Urinary bladder (tissue), 3 donors: ENCODE measurements at regions not wholly inside any gene's neighbourhood (a gene's known extent, or its start where the extent isn't known, plus 50 kb on each side); places are given as distances from the start of the nearest gene placed in this dataset.

Source experiments
- DNase-seq: peaks from one replicate; pipeline ENCODE4 v3.0.0-alpha.2; 2015; ENCODE audit errors: extremely low spot score
- H3K27ac ChIP-seq: one replicate; pipeline ENCODE4 v1.5.1; 2013; ENCODE audit warnings: low read depth, mild to moderate bottlenecking, moderate library complexity
- H3K36me3 ChIP-seq: one replicate; pipeline ENCODE4 v1.6.1; 2013; ENCODE audit warnings: mild to moderate bottlenecking, moderate library complexity; ENCODE audit not compliant: insufficient read depth
- H3K4me1 ChIP-seq: one replicate; pipeline ENCODE4 v1.6.1; 2013; ENCODE audit warnings: mild to moderate bottlenecking, moderate library complexity; ENCODE audit not compliant: insufficient read depth
- H3K4me3 ChIP-seq: one replicate; pipeline ENCODE4 v1.5.1; 2013; ENCODE audit warnings: low read depth, low read length
- WGBS: extraction: QIAGEN DNeasy Blood & Tissue Kit; methylation state at CpG from one replicate; pipeline ENCODE4 v1.1.7; 2013; 5-methylcytosine and 5-hydroxymethylcytosine counted together
- donor health status: healthy with polysubstance abuse.
- donor health status: healthy.

DNA sequence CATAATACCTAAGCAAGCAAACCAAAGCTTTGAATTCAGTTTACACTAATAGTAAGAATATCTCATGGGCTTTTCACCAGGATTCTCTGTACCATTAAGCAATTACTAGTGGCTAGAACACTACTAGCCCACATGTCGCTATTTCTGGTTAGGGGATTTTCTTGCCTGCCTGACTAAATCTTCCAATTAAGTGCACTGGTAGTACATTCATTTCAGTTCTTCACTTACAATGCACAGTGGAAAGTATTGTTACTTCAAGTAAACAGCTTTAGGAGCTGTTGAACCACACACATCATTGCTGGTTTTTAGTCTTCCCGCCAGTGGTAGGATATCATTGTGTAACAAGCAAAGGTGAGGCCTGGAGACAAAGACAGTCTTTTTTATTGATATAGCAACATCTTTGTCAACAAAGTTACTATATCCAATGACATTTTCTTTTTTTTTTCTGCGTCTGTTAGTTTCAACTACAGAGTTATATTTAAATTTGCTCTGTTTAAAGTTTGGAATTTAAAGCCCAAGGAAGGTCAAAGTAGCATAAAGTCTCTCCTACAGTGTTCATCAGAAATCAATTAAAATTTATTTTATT lies 826.8 kb upstream of the NR2F2 start:
- Histone ChIP-seq H3K4me3 (no peak overlapping the region), H3K36me3 (no peaks in the 10 kb centered on the region), H3K4me1 (no peaks in the 10 kb centered on the region), H3K27ac (peak overlapping the region; percentile 18)
- DNase-seq: no peak
- 95% methylated on average over 3 of the region's 3 CpGs for WGBS

DNA sequence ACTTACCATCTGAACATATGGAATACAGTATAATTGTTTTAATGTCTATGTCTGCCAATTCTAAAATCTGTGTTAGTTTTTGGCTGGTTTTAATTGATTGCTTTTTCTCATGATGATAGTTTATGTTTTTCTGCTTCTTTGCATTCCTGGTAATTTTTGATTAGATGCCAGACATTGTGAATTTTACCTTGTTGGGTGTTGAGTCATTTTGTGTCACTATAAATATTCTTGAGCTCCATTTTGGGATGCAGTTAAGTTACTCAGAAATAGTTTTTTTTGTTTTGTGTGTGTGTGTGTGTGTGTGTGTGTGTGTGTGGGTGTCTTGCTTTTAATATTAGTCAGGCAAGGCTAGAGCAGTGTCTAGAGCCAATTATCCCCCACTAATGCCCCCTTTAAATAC lies 818.8 kb upstream of the NR2F2 start:
- no peak for DNase-seq
- no peaks in the 10 kb centered on the region for H3K4me1 ChIP-seq
- H3K4me3 ChIP-seq: no peak overlapping the region
- H3K27ac ChIP-seq: no peak overlapping the region
- H3K36me3 ChIP-seq: no peaks in the 10 kb centered on the region

DNA sequence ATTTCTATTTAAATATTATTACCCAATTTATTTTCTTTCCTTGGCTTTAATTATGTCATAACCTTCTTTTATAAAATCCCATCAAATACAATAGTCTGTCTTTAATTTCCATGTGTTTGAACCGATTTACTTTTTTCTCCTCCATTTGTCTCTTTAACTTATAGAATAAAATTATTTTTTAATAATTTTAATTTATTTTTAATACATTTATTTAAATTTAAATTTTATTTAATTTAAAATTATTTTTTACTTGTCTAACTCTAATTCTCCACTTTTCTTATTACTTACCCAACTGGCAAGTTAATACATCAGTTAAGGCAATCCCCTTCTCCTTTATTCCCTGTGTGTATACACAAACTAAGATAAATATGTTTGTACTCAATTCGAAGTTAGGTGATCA lies 817.6 kb upstream of the NR2F2 start:
- H3K36me3 ChIP-seq: no peaks in the 10 kb centered on the region
- H3K4me3 ChIP-seq: no peak overlapping the region
- no peaks in the 10 kb centered on the region for H3K4me1 ChIP-seq
- H3K27ac ChIP-seq: no peak overlapping the region
- no peak for DNase-seq
- 94% methylated on average over 2 of the region's 2 CpGs for WGBS

GRCh38 chr15:95519887-95520286 lies 810.6 kb upstream of the NR2F2 start:
- Histone ChIP-seq H3K4me1 (no peaks in the 10 kb centered on the region), H3K4me3 (no peak overlapping the region), H3K27ac (no peak overlapping the region), H3K36me3 (no peaks in the 10 kb centered on the region)
- no peak for DNase-seq
- WGBS: 95% methylated on average over 11 of the region's 11 CpGs

DNA sequence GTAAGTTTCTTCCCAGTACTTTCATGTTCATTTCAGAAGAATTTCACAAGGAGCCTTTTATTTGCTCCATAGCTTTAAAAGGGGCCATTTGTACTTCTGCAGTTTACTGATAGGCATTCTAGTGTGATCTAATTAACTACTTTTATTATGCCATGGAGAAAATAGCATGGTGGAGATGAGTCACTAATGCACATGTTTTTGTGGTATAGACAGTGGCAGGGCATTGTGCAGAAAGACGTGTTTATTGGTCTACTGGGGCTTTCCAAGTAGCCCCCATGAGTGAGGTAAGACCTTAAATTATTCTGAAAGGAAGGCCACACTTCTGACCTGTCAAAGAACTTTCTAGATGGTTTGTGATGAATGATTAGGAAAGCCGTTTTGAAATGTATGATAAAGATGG lies 810.0 kb upstream of the NR2F2 start:
- 64% methylated on average over 2 of the region's 2 CpGs for WGBS
- DNase-seq: no peak

GRCh38 chr15:95520922-95521321 lies 809.6 kb upstream of the NR2F2 start:
- H3K27ac ChIP-seq: no peak overlapping the region
- no peaks in the 10 kb centered on the region for H3K4me1 ChIP-seq
- 85% methylated on average over 4 of the region's 4 CpGs for WGBS
- H3K4me3 ChIP-seq: no peak overlapping the region
- no peaks in the 10 kb centered on the region for H3K36me3 ChIP-seq
- no peak for DNase-seq

More for the DNA sequence above, 810.0 kb upstream of the NR2F2 start:
- Histone ChIP-seq H3K27ac (no peak overlapping the region), H3K4me3 (no peak overlapping the region), H3K36me3 (no peaks in the 10 kb centered on the region), H3K4me1 (no peaks in the 10 kb centered on the region)

DNA sequence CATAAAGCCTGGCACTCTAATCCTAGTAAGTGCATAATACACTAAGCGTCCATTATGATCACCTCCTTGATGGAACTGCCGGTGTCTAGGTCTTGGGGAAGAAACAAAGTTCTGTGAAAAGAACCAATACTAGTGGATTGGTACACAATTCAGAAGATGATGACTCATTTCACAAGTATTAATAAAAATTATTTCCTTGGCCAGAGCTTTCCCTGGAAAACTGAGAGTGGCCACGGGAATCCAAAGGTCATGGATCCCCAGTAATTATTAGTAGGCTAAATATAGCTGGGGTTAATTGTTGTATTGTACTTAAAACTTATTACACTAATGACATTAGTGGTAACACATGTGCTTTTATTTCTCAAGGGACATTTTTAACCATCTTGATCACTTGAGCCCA lies 808.0 kb upstream of the NR2F2 start:
- H3K27ac ChIP-seq: no peak overlapping the region
- H3K36me3 ChIP-seq: no peaks in the 10 kb centered on the region
- no peak overlapping the region for H3K4me3 ChIP-seq
- H3K4me1 ChIP-seq: no peaks in the 10 kb centered on the region
- WGBS: 86% methylated on average over 3 of the region's 3 CpGs
- DNase-seq: no peak

DNA sequence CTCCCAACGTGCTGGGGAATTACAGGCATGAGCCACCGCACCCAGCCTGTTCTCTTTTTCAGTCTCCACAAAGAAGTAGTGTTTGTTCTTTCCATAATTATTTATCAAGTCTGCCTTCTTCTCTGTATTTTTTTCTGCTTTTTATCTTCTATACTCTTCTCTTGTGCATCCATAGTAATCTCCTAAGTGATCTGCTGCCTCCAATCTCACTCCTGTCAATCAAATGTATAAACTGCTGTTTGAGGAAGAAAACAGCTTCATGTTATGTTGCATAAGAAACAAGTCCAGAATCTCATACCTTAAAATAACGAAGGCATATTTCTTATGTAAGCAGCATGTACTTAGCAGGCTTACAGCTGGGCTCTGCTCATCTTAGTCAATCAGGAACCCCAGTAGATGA lies 801.6 kb upstream of the NR2F2 start:
- Histone ChIP-seq H3K36me3 (no peaks in the 10 kb centered on the region), H3K27ac (no peak overlapping the region), H3K4me3 (no peak overlapping the region), H3K4me1 (no peaks in the 10 kb centered on the region)
- WGBS: 85% methylated on average over 3 of the region's 3 CpGs
- no peak for DNase-seq

- DNase-seq: no peak
- Histone ChIP-seq H3K27ac (no peak overlapping the region), H3K4me3 (no peak overlapping the region), H3K36me3 (no peaks in the 10 kb centered on the region), H3K4me1 (no peaks in the 10 kb centered on the region)
- 98% methylated on average over 11 of the region's 11 CpGs for WGBS
These were observed 793.9 kb upstream of the NR2F2 start for GRCh38 chr15:95536638-95537037.

DNA sequence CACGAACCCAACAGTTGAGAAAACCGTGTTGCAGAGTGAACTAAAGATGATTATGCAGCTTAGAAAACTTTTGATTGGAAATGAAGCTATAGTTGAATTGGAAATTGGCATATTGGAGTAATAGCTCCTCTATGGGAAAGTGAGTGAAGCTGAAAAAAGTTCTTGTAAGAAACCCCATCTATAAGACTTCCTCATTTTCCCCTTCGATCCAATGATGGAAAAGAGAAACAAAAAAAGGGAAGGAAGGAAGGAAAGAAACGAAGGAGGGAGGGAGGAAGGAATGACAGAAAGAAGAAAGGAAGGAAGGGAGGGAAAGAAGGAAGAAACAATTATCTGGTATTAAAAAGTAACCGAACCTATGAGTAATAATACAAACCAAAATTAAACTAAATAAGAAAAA lies 791.8 kb upstream of the NR2F2 start:
- 90% methylated on average over 5 of the region's 5 CpGs for WGBS
- DNase-seq: no peak
- no peak overlapping the region for H3K27ac ChIP-seq
- no peaks in the 10 kb centered on the region for H3K36me3 ChIP-seq
- H3K4me3 ChIP-seq: no peak overlapping the region
- H3K4me1 ChIP-seq: no peaks in the 10 kb centered on the region

DNA sequence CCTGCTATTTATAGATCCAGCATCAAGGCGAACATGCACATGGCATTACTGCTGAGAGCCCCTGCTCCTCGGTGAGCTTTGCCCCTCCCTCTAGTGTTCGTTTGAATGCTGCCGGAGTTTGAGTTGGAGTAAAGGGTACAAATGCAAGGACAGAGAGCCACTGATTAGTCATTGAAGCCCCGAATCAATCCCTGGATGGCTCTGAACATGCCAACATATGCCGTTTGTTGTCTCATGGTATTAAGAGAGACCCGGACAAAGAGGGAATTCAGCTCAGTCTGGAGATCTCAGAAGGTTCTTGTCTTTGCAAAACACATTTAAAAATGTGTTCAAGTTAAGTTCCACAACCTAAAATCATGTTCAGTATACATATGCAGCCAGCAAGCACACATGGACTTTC lies 789.2 kb upstream of the NR2F2 start:
- no peak overlapping the region for H3K27ac ChIP-seq
- no peak overlapping the region for H3K4me3 ChIP-seq
- no peak for DNase-seq
- no peaks in the 10 kb centered on the region for H3K4me1 ChIP-seq
- no peaks in the 10 kb centered on the region for H3K36me3 ChIP-seq
- WGBS: 70% methylated on average over 7 of the region's 7 CpGs

DNA sequence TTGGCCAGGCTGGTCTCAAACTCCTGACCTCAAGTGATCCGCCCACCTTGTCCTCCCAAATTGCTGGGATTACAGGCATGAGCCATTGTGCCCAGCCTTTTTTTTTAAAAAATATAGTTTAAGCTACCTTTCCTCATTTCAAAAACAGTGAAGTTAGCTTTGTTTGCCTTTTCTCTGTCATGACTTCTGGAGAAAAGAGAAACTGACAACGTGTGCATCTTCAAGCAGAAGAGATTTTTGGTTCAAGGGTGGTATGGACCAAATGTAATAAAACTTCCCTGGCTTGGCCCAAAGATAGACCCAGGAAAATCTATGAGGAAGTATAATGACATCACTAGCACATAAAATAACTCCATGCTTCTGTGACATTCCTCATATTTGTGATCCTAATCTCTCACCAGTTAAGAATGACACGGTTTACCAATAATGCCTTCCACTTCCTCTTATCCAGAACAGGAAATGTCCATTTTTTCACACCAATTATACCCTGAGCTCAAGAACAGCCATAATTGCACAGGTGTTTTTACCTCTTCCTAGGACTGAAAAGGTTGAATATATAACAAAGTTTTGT lies 781.2 kb upstream of the NR2F2 start:
- 67% methylated on average over 3 of the region's 3 CpGs for WGBS
- no peaks in the 10 kb centered on the region for H3K4me1 ChIP-seq
- DNase-seq: no peak
- H3K36me3 ChIP-seq: no peaks in the 10 kb centered on the region
- H3K27ac ChIP-seq: no peak overlapping the region
- H3K4me3 ChIP-seq: no peak overlapping the region

GRCh38 chr15:95550702-95551101 lies 779.8 kb upstream of the NR2F2 start:
- WGBS: 83% methylated on average over 4 of the region's 4 CpGs
- no peaks in the 10 kb centered on the region for H3K36me3 ChIP-seq
- H3K4me1 ChIP-seq: no peaks in the 10 kb centered on the region
- no peak for DNase-seq
- H3K4me3 ChIP-seq: no peak overlapping the region
- H3K27ac ChIP-seq: no peak overlapping the region

- H3K27ac ChIP-seq: no peak overlapping the region
- H3K36me3 ChIP-seq: no peaks in the 10 kb centered on the region
- WGBS: 89% methylated on average over 2 of the region's 2 CpGs
- no peak for DNase-seq
- H3K4me1 ChIP-seq: no peaks in the 10 kb centered on the region
- no peak overlapping the region for H3K4me3 ChIP-seq
These were observed 774.3 kb upstream of the NR2F2 start for GRCh38 chr15:95556225-95556624.

DNA sequence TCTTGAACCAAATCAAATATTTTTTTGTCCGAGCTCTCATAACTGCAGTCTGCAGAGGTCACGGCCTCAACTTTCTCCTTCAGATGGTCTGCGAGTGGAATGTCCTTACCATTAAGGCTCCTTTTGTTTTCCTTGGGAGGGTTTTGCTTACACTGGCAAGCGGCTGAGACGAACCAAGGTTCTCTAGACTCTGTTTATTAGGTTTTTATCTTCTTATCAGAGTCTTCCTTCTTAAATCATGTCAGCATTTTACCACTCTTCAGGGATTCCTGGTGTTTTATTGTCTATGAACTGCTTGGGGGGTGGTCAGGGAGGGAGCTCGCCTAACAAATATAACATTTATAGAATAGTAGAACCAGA lies 773.7 kb upstream of the NR2F2 start:
- Histone ChIP-seq H3K4me3 (no peak overlapping the region), H3K36me3 (no peaks in the 10 kb centered on the region), H3K27ac (no peak overlapping the region), H3K4me1 (no peaks in the 10 kb centered on the region)
- DNase-seq: peak; percentile 67
- 38% methylated on average over 6 of the region's 6 CpGs for WGBS
